CD8-positive, alpha-beta memory T cell (primary cell): ENCODE measurements at regions not wholly inside any gene's neighbourhood (a gene's known extent, or its start where the extent isn't known, plus 50 kb on each side); places are given as distances from the start of the nearest gene placed in this dataset.

ENCODE experiments used
- CTCF ChIA-PET: fragments of 350-600 bp; sonication (Branson Sonifier 250); formaldehyde crosslinking; loops from one replicate; lab custom pipeline; 2021; ENCODE audit warnings: antibody characterized with exemption; lab: Charles Lee
- POLR2A ChIA-PET: fragments of 350-600 bp; sonication (Branson Sonifier 250); formaldehyde crosslinking; loops from one replicate; lab custom pipeline; 2021; ENCODE audit warnings: antibody characterized with exemption; lab: Charles Lee
- DNase-seq, 5 donors: peaks; one replicate each; pipeline versions ENCODE4 v3.0.0 to v3.0.0-alpha.2; 2020 to 2022; ENCODE audit warnings: mixed read lengths in 1 of 5
- H3K27ac ChIP-seq: one replicate; pipeline ENCODE4 v1.7.0; 2013; ENCODE audit warnings: low read depth, mild to moderate bottlenecking, low read length, moderate library complexity
- H3K27me3 ChIP-seq: 2 replicates; pipeline ENCODE4 v1.7.0; 2013; ENCODE audit warnings: low read length, mild to moderate bottlenecking; ENCODE audit not compliant: insufficient read depth, poor library complexity, severe bottlenecking
- H3K36me3 ChIP-seq: 2 replicates; pipeline ENCODE4 v1.7.0; 2013; ENCODE audit warnings: mild to moderate bottlenecking, low read length, moderate library complexity; ENCODE audit not compliant: insufficient read depth
- H3K4me1 ChIP-seq: 2 replicates; pipeline ENCODE4 v1.7.0; 2013; ENCODE audit warnings: mild to moderate bottlenecking, low read length, moderate library complexity; ENCODE audit not compliant: insufficient read depth
- H3K4me3 ChIP-seq: 2 replicates; pipeline ENCODE4 v1.7.0; 2013; ENCODE audit warnings: mild to moderate bottlenecking, low read length
- H3K9me3 ChIP-seq: 2 replicates; pipeline ENCODE4 v1.7.0; 2013; ENCODE audit warnings: mild to moderate bottlenecking, low read length
- H3K27ac Mint-ChIP-seq, 8 donors: one replicate each; pipeline ENCODE4 v1.8.0; 2020 to 2021; ENCODE audit warnings: mixed read lengths in 8 of 8, mild to moderate bottlenecking in 6 of 8, inconsistent platforms in 3 of 8, moderate library complexity in 3 of 8
- H3K27me3 Mint-ChIP-seq, 2 donors: one replicate each; pipeline ENCODE4 v1.8.0; 2020 to 2021; ENCODE audit warnings: mixed read lengths in 2 of 2, mild to moderate bottlenecking in 1 of 2, moderate library complexity in 1 of 2
- H3K36me3 Mint-ChIP-seq, 3 donors: one replicate each; pipeline ENCODE4 v1.8.0; 2020 to 2021; ENCODE audit warnings: mixed read lengths in 3 of 3, inconsistent platforms in 1 of 3, mild to moderate bottlenecking in 1 of 3
- H3K4me1 Mint-ChIP-seq, 3 donors: one replicate each; pipeline ENCODE4 v1.8.0; 2020 to 2021; ENCODE audit warnings: mixed read lengths in 3 of 3, inconsistent platforms in 1 of 3, mild to moderate bottlenecking in 1 of 3
- H3K4me3 Mint-ChIP-seq, 7 donors: one replicate each; pipeline ENCODE4 v1.8.0; 2020 to 2021; ENCODE audit warnings: mixed read lengths in 7 of 7, mild to moderate bottlenecking in 6 of 7, moderate library complexity in 4 of 7, inconsistent platforms in 2 of 7
- H3K9me3 Mint-ChIP-seq, 5 donors: one replicate each; pipeline ENCODE4 v1.8.0; 2020 to 2022; ENCODE audit warnings: mixed read lengths in 5 of 5, mild to moderate bottlenecking in 3 of 5, moderate library complexity in 2 of 5, inconsistent platforms in 1 of 5

DNA sequence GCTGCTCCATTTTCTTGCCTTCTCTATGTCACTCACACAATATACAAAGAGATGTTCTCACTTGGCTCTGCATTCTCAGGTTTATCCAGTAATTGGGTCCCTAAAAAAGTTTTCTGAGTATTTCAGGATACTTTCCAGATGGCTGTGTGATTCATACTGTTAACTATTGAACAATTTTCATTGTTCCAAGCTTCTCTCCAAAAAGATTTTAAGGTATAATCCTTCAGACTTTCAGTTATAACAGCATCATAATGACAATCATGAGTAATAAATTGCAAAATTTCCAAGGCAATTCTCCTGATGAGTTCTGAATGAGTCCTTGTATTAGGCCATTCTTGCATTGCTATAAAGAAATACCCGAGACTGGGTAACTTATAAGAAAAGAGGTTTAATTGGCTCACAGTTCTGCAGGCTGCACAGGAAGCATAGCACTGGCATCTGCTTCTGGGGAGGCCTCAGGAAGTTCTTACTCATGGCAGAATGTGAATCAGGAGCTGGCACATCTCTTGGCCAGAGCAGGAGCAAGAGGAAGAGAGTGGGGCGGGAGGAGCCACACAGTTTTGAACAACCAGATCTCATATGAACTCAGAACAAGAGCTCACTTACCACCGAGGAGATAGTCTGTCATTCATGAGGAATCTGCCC lies 148.1 kb downstream of the SLC16A9 start:
- Histone ChIP-seq H3K27ac (no peak overlapping the region), H3K9me3 (no peaks in the 10 kb centered on the region), H3K27me3 (no peaks in the 10 kb centered on the region), H3K36me3 (no peaks in the 10 kb centered on the region), H3K4me3 (no peak overlapping the region), H3K4me1 (no peaks in the 10 kb centered on the region)
- no peak for DNase-seq
- ChIA-PET CTCF (interaction anchor here (1.2 kb wide), 1 partner anchor 23 kb away, joined by 3 read pairs; no protein-coding TSS in a partner anchor), POLR2A (no interaction called here)
- H3K36me3 Mint-ChIP-seq = no peaks in the 10 kb centered on the region
- no peak overlapping the region for H3K4me3 Mint-ChIP-seq
- H3K9me3 Mint-ChIP-seq = peaks cover 0 to 4% (median 0%) of the 10 kb centered on the region in 5 donors
- no peaks in the 10 kb centered on the region for H3K4me1 Mint-ChIP-seq
- no peak overlapping the region for H3K27ac Mint-ChIP-seq
- no peaks in the 10 kb centered on the region for H3K27me3 Mint-ChIP-seq

DNA sequence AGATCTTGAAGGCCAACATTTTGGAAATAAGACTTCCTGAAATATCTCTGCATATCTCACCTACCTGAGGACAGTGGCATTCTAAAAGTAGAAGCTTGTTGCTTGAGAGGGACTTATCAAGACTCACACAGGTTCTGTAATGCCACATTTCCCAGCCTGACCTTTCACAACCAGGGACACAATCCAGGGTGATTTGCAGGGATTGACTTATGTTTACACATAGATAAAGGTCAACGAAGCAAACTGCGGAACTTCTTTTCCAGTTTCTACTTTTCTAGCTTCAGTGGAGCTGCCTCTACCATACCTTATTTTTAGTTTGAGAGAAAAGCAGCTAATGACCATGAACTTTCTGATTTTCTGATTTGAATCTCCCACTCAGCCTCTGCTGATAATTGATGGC lies 148.7 kb downstream of the SLC16A9 start:
- Mint-ChIP-seq H3K27ac (no peak overlapping the region), H3K9me3 (peaks cover 0 to 2% (median 0%) of the 10 kb centered on the region in 5 donors), H3K27me3 (no peaks in the 10 kb centered on the region), H3K4me3 (no peak overlapping the region), H3K4me1 (no peaks in the 10 kb centered on the region), H3K36me3 (no peaks in the 10 kb centered on the region)
- H3K27me3 ChIP-seq = no peaks in the 10 kb centered on the region
- no peak overlapping the region for H3K4me3 ChIP-seq
- ChIA-PET CTCF (interaction anchor here (1.2 kb wide), 1 partner anchor 23 kb away, joined by 3 read pairs; no protein-coding TSS in a partner anchor), POLR2A (no interaction called here)
- no peak for DNase-seq
- no peaks in the 10 kb centered on the region for H3K9me3 ChIP-seq
- no peaks in the 10 kb centered on the region for H3K4me1 ChIP-seq
- no peak overlapping the region for H3K27ac ChIP-seq
- no peaks in the 10 kb centered on the region for H3K36me3 ChIP-seq

DNA sequence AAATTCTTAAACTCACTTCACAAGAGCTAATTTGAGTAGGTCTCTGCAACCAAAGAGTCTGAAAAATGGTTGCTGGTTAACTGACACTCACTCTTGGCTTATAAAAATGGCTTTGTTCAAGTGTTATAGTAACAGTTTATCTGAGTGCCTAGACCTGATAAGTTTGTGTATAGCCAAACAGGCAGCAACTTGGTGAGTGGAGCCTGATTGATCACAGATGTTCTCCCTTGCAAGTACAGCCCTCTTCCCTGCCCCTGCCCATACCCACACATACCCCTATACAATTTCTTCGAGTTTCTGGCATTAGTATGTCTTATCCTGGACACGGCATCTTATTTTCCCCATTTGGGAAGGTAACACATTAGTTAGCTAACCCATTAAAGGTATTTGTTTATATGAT lies 149.5 kb downstream of the SLC16A9 start:
- H3K9me3 ChIP-seq = no peaks in the 10 kb centered on the region
- H3K27ac ChIP-seq = no peak overlapping the region
- Mint-ChIP-seq H3K36me3 (no peaks in the 10 kb centered on the region), H3K27me3 (no peaks in the 10 kb centered on the region), H3K4me1 (no peaks in the 10 kb centered on the region), H3K4me3 (no peak overlapping the region), H3K27ac (no peak overlapping the region), H3K9me3 (no peaks in the 10 kb centered on the region)
- H3K27me3 ChIP-seq = no peaks in the 10 kb centered on the region
- ChIA-PET CTCF (no interaction called here), POLR2A (no interaction called here)
- H3K4me3 ChIP-seq = no peak overlapping the region
- H3K4me1 ChIP-seq = no peaks in the 10 kb centered on the region
- H3K36me3 ChIP-seq = no peaks in the 10 kb centered on the region
- DNase-seq = no peak

DNA sequence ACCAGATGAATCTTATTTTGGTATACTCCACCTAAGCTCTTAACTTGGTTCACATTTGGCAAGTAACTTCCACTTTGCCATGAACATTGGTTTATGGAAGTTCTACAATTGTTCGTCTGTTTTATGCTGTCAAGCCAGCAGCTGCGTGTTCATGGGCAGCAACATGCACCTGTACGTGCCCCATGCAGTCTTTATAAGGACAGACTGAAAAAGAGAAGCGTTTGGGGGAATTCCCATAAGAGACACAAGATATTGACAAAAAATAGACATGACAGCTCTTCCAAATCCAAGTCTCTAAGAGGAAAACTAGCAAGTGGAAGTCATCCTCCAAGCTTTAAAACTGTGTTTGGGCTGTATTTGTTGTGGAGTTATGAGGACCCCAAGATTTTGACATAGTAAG lies 151.6 kb downstream of the SLC16A9 start:
- DNase-seq = no peak
- H3K4me1 Mint-ChIP-seq = no peaks in the 10 kb centered on the region
- no peaks in the 10 kb centered on the region for H3K27me3 ChIP-seq

DNA sequence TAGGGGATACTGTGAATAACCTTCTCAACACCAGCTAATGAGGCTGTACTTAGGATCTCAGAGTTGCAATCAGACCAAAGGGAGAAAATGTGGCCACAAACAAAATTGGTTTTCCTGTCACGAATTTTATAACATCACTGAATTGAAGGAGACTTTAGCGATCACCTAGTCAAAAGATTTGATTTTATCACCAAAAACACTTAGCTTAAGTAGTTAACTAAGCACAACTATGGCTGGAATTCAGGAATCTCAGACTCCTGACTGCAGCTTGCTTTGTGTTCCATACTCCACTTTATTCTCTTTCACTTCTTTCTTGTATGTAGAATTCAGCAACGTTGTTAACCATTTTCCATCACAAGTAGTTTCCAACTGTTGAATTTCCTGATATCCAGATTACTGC lies 152.0 kb downstream of the SLC16A9 start:
- no peaks in the 10 kb centered on the region for H3K36me3 ChIP-seq

More for the DNA sequence above, 151.6 kb downstream of the SLC16A9 start:
- H3K4me3 ChIP-seq = no peak overlapping the region
- Mint-ChIP-seq H3K9me3 (no peaks in the 10 kb centered on the region), H3K27ac (no peak overlapping the region), H3K36me3 (no peaks in the 10 kb centered on the region), H3K27me3 (no peaks in the 10 kb centered on the region), H3K4me3 (no peak overlapping the region)
- no peaks in the 10 kb centered on the region for H3K9me3 ChIP-seq
- no peaks in the 10 kb centered on the region for H3K4me1 ChIP-seq
- H3K36me3 ChIP-seq = no peaks in the 10 kb centered on the region
- CTCF ChIA-PET = no interaction called here
- no peak overlapping the region for H3K27ac ChIP-seq
- POLR2A ChIA-PET = no interaction called here

DNA sequence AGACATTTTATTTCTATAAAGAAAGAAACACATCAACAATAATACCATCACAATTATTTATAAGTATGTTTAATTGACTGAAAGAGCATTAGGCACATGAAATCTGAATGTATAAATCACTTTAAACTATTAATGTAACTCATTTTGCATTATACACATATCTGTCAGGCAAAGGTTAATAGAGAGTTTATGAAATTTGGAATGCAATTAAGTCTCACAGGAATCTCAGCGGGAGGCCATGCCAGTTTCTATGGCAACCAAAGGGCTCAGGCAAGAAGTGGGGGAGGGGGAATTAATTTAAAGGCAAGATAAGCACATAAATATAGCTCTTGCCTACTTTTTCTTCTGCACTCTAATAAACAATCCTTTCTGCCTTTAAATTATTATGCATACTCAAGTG lies 152.6 kb downstream of the SLC16A9 start:
- Mint-ChIP-seq H3K4me1 (no peaks in the 10 kb centered on the region), H3K27me3 (no peaks in the 10 kb centered on the region), H3K4me3 (no peak overlapping the region), H3K27ac (no peak overlapping the region), H3K36me3 (no peaks in the 10 kb centered on the region), H3K9me3 (no peaks in the 10 kb centered on the region)
- ChIA-PET CTCF (no interaction called here), POLR2A (no interaction called here)
- H3K27ac ChIP-seq = no peak overlapping the region
- H3K4me3 ChIP-seq = no peak overlapping the region
- no peaks in the 10 kb centered on the region for H3K4me1 ChIP-seq
- H3K9me3 ChIP-seq = no peaks in the 10 kb centered on the region
- no peaks in the 10 kb centered on the region for H3K36me3 ChIP-seq
- no peak for DNase-seq
- no peaks in the 10 kb centered on the region for H3K27me3 ChIP-seq

More for the DNA sequence above, 152.0 kb downstream of the SLC16A9 start:
- Histone ChIP-seq H3K9me3 (no peaks in the 10 kb centered on the region), H3K27me3 (no peaks in the 10 kb centered on the region), H3K4me1 (no peaks in the 10 kb centered on the region), H3K27ac (no peak overlapping the region), H3K4me3 (no peak overlapping the region)
- Mint-ChIP-seq H3K27me3 (no peaks in the 10 kb centered on the region), H3K9me3 (no peaks in the 10 kb centered on the region), H3K4me1 (no peaks in the 10 kb centered on the region), H3K4me3 (no peak overlapping the region), H3K27ac (no peak overlapping the region), H3K36me3 (no peaks in the 10 kb centered on the region)
- no peak for DNase-seq
- ChIA-PET POLR2A (no interaction called here), CTCF (no interaction called here)

DNA sequence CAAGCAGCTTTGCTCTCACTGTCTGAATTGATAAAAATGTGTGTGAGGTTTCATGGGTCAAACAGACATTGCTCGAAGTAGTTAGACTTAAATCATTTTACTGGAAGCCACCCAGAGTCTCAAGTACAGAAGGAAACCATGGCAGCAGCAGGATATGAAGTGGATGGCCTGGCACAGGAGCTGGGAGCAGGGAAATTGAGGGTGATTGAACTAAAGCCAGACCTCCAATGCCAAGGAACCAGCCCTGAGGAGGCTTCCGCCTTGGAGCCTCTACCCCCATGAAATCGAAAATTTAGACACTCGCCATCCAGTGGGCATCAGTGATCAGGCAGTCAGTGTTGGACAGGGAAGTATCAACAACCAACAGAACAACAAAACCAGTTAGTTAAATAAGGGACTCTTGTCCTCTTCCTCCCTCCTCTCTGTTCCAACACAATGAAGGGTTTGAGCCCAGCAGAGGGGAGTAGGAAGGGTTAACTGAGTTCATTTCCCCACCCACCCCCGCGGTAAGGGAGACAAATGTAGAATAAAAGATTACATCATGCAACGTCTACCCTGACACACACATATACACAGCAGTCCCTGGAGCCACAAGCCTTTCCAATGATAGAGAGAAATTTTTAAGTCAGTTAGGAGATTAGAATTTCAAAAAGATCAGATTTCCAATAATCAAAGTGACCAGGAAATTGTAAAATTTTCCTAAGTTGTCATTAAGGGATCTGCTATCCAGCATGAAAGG lies 156.3 kb downstream of the SLC16A9 start:
- H3K36me3 Mint-ChIP-seq = no peaks in the 10 kb centered on the region

DNA sequence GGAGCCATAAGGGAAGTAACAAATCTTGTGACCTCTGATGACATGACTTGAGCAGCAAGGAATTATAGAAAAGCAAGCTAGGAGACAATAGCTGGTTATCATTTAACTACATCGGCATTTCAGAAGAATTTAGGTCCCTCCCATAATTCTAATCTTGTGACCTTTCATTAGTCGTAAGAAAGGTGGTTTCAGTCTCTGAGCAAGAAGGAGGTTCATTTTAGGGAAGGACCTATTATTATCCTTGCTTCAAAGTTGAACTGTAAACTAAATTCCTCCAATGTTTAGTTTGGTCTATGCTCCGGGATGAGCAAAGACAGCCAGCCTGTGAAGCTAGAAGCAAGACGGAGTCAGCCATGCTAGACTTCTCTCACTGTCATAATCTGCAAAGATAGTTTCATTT lies 159.6 kb downstream of the SLC16A9 start:
- no peaks in the 10 kb centered on the region for H3K36me3 ChIP-seq
- DNase-seq = no peak
- H3K9me3 Mint-ChIP-seq = peaks cover 0 to 6% (median 0%) of the 10 kb centered on the region in 5 donors
- no peaks in the 10 kb centered on the region for H3K9me3 ChIP-seq
- no peak overlapping the region for H3K27ac Mint-ChIP-seq
- H3K27me3 ChIP-seq = no peaks in the 10 kb centered on the region
- CTCF ChIA-PET = no interaction called here
- H3K4me1 Mint-ChIP-seq = no peaks in the 10 kb centered on the region
- POLR2A ChIA-PET = no interaction called here
- no peak overlapping the region for H3K4me3 ChIP-seq
- H3K4me3 Mint-ChIP-seq = no peak overlapping the region
- H3K27me3 Mint-ChIP-seq = peaks cover 0 to 1% of the 10 kb centered on the region in 2 donors
- H3K36me3 Mint-ChIP-seq = no peaks in the 10 kb centered on the region
- H3K4me1 ChIP-seq = no peaks in the 10 kb centered on the region
- H3K27ac ChIP-seq = no peak overlapping the region

More for the DNA sequence above, 156.3 kb downstream of the SLC16A9 start:
- no peaks in the 10 kb centered on the region for H3K36me3 ChIP-seq
- no peak overlapping the region for H3K27ac Mint-ChIP-seq
- POLR2A ChIA-PET = no interaction called here
- no peak overlapping the region for H3K27ac ChIP-seq
- H3K4me3 Mint-ChIP-seq = no peak overlapping the region
- H3K27me3 Mint-ChIP-seq = peaks cover 0 to 1% of the 10 kb centered on the region in 2 donors
- H3K27me3 ChIP-seq = no peaks in the 10 kb centered on the region
- H3K9me3 Mint-ChIP-seq = peaks cover 0 to 3% (median 0%) of the 10 kb centered on the region in 5 donors
- no peaks in the 10 kb centered on the region for H3K4me1 ChIP-seq
- H3K9me3 ChIP-seq = no peaks in the 10 kb centered on the region
- DNase-seq = no peak
- H3K4me3 ChIP-seq = no peak overlapping the region
- CTCF ChIA-PET = no interaction called here
- no peaks in the 10 kb centered on the region for H3K4me1 Mint-ChIP-seq
